A673 (cell line): ENCODE measurements at regions not wholly inside any gene's neighbourhood (a gene's known extent, or its start where the extent isn't known, plus 50 kb on each side); places are given as distances from the start of the nearest gene placed in this dataset.

Experiments
- BruUV-seq: library from RNA; stranded (reverse); fragments of 400-500 nt; replicated peaks from 2 replicates; lab custom pipeline; 2021; lab: Mats Ljungman, UMichigan
- CTCF ChIA-PET: fragments of 300-600 bp; sonication (Branson Sonifier 250); formaldehyde crosslinking; loops from one replicate; lab custom pipeline; 2022; ENCODE audit warnings: antibody characterized with exemption; lab: Charles Lee
- POLR2A ChIA-PET: fragments of 300-600 bp; sonication (Branson Sonifier 250); formaldehyde crosslinking; loops from one replicate; lab custom pipeline; 2022; ENCODE audit warnings: antibody characterized with exemption; ENCODE audit not compliant: low non-redundant PET; lab: Charles Lee
- DNase-seq: peaks from one replicate; pipeline ENCODE4 v3.0.0-alpha.2; 2015; ENCODE audit warnings: low spot score
- H3K27ac ChIP-seq: fragments of 200-600 bp; sonication (generic); 2 replicates; pipeline ENCODE4 v1.5.1; 2016; ENCODE audit warnings: mixed run types, low read depth, mild to moderate bottlenecking, mixed read lengths, antibody characterized with exemption, low read length; ENCODE audit not compliant: poor library complexity, severe bottlenecking
- H3K27me3 ChIP-seq: fragments of 200-600 bp; sonication (generic); replicated peaks from 2 replicates; pipeline ENCODE4 v1.6.1; 2017; ENCODE audit warnings: mixed run types, low read depth, mild to moderate bottlenecking, mixed read lengths, antibody characterized with exemption, low read length; ENCODE audit not compliant: insufficient read depth, poor library complexity
- H3K36me3 ChIP-seq: fragments of 200-600 bp; sonication (generic); 2 replicates; pipeline ENCODE4 v1.6.1; 2016; ENCODE audit warnings: mixed run types, mild to moderate bottlenecking, mixed read lengths, antibody characterized with exemption, low read length; ENCODE audit not compliant: insufficient read depth, poor library complexity, severe bottlenecking
- H3K4me1 ChIP-seq: fragments of 200-600 bp; sonication (generic); 2 replicates; pipeline ENCODE4 v1.6.1; 2017; ENCODE audit warnings: mixed run types, mild to moderate bottlenecking, mixed read lengths, antibody characterized with exemption, low read length; ENCODE audit not compliant: insufficient read depth, poor library complexity, severe bottlenecking
- H3K4me3 ChIP-seq: fragments of 200-600 bp; sonication (generic); 2 replicates; pipeline ENCODE4 v1.5.1; 2016; ENCODE audit warnings: low read depth, mixed run types, mild to moderate bottlenecking, mixed read lengths, low read length; ENCODE audit not compliant: poor library complexity, severe bottlenecking
- H3K9me3 ChIP-seq: fragments of 200-600 bp; sonication (generic); 2 replicates; pipeline ENCODE4 v1.6.1; 2016; ENCODE audit warnings: mixed run types, low read depth, mild to moderate bottlenecking, mixed read lengths, antibody characterized with exemption, low read length; ENCODE audit not compliant: poor library complexity, severe bottlenecking
- CTCF ChIP-seq: fragments of 300-800, 200-600 bp; sonication (generic); conservative IDR thresholded peaks from 2 replicates; pipeline ENCODE4 v1.5.1; 2017; ENCODE audit warnings: low read depth, mild to moderate bottlenecking, antibody characterized with exemption, low read length, moderate library complexity, mixed read lengths
- EZH2 ChIP-seq: fragments of 200-600 bp; sonication (generic); IDR thresholded peaks from 2 replicates; pipeline ENCODE4 v1.6.1; 2017; ENCODE audit warnings: borderline replicate concordance, low read depth, mild to moderate bottlenecking, mixed read lengths, antibody characterized with exemption, low read length; ENCODE audit not compliant: poor library complexity, severe bottlenecking
- intact Hi-C: fragments of 100-400 bp; cut with micrococcal nuclease; formaldehyde crosslinking; loops from one replicate; pipeline ENCODE4 v1.10.0; 2022; ENCODE audit not compliant: unreplicated experiment

GRCh38 chr4:149223659-149224058 lies 592.0 kb downstream of the IQCM start:
- DNase-seq = no peak
- H3K4me1 ChIP-seq = no peaks in the 10 kb centered on the region
- no TSS peak for BruUV-seq
- no peak for TF ChIP-seq EZH2
- no peak for TF ChIP-seq CTCF
- H3K9me3 ChIP-seq = peaks cover 17% of the 10 kb centered on the region
- no peaks in the 10 kb centered on the region for H3K27me3 ChIP-seq
- no peak overlapping the region for H3K4me3 ChIP-seq
- no peak overlapping the region for H3K27ac ChIP-seq
- H3K36me3 ChIP-seq = no peaks in the 10 kb centered on the region
- intact Hi-C loops = no loop called here
- ChIA-PET POLR2A (no interaction called here), CTCF (no interaction called here)

GRCh38 chr4:149218672-149219071 lies 597.0 kb downstream of the IQCM start:
- H3K36me3 ChIP-seq = no peaks in the 10 kb centered on the region
- H3K4me3 ChIP-seq = no peak overlapping the region
- TF ChIP-seq CTCF (no peak), EZH2 (no peak)
- H3K27ac ChIP-seq = no peak overlapping the region
- no peak for DNase-seq
- ChIA-PET CTCF (no interaction called here), POLR2A (no interaction called here)
- intact Hi-C loops = no loop called here
- BruUV-seq = no TSS peak
- no peaks in the 10 kb centered on the region for H3K27me3 ChIP-seq
- no peaks in the 10 kb centered on the region for H3K4me1 ChIP-seq
- H3K9me3 ChIP-seq = peaks cover 17% of the 10 kb centered on the region

- Histone ChIP-seq H3K9me3 (no peaks in the 10 kb centered on the region), H3K27ac (no peak overlapping the region), H3K4me1 (no peaks in the 10 kb centered on the region), H3K36me3 (no peaks in the 10 kb centered on the region), H3K4me3 (no peak overlapping the region), H3K27me3 (no peaks in the 10 kb centered on the region)
- intact Hi-C loops = no loop called here
- TF ChIP-seq CTCF (no peak), EZH2 (no peak)
- ChIA-PET CTCF (no interaction called here), POLR2A (no interaction called here)
- no peak for DNase-seq
- BruUV-seq = no TSS peak
Measured at GRCh38 chr4:149214301-149214700, 601.3 kb downstream of the IQCM start.
